HepG2 (cell line): ENCODE measurements at regions not wholly inside any gene's neighbourhood (a gene's known extent, or its start where the extent isn't known, plus 50 kb on each side); places are given as distances from the start of the nearest gene placed in this dataset.
A peak's percentile ranks its signal among the peaks of the same experiment; 100 is the strongest.

ENCODE experiments used
- AGO2 ChIP-seq: fragments of 200-400 bp; formaldehyde crosslinking; optimal IDR thresholded peaks from 2 replicates; pipeline ENCODE3; 2017; ENCODE audit warnings: mild to moderate bottlenecking, low read depth, low read length, moderate library complexity
- CEBPG ChIP-seq: IDR thresholded peaks from 2 replicates; pipeline ENCODE4 v1.6.1; 2016
- GLI4 ChIP-seq: sonication (generic); formaldehyde crosslinking; IDR thresholded peaks from 2 replicates; pipeline ENCODE4 v1.5.1; 2020; ENCODE audit warnings: missing genetic modification reagents, mild to moderate bottlenecking, moderate library complexity, borderline replicate concordance
- HOXA7 ChIP-seq: sonication (generic); formaldehyde crosslinking; IDR thresholded peaks from 2 replicates; pipeline ENCODE4 v1.8.1; 2022; ENCODE audit warnings: mild to moderate bottlenecking, missing genetic modification reagents, moderate library complexity
- IRX3 ChIP-seq: sonication (generic); formaldehyde crosslinking; IDR thresholded peaks from 2 replicates; pipeline ENCODE4 v1.8.1; 2023; ENCODE audit warnings: mild to moderate bottlenecking, low read depth, missing genetic modification reagents, borderline replicate concordance
- JDP2 ChIP-seq: sonication (generic); formaldehyde crosslinking; IDR thresholded peaks from 2 replicates; pipeline ENCODE4 v1.8.1; 2022; ENCODE audit warnings: missing genetic modification reagents, borderline replicate concordance
- NR2F2 ChIP-seq: IDR thresholded peaks from 2 replicates; pipeline ENCODE4 v1.6.1; 2012; ENCODE audit warnings: low read depth, inconsistent platforms, borderline replicate concordance
- NR3C1 ChIP-seq: sonication (generic); formaldehyde crosslinking; IDR thresholded peaks from 2 replicates; pipeline ENCODE4 v1.4.0; 2020; ENCODE audit warnings: missing genetic modification reagents
- SIN3A ChIP-seq: IDR thresholded peaks from 2 replicates; pipeline ENCODE4 v1.6.1; 2011; ENCODE audit warnings: low read depth, mild to moderate bottlenecking, control low read depth, low read length, borderline replicate concordance
- TAF15 ChIP-seq: fragments of 200-400 bp; formaldehyde crosslinking; IDR thresholded peaks from one replicate; pipeline ENCODE4 v1.6.1; 2018; ENCODE audit warnings: mild to moderate bottlenecking, low read depth, low read length; ENCODE audit not compliant: poor library complexity, severe bottlenecking
- THYN1 ChIP-seq: sonication (generic); formaldehyde crosslinking; IDR thresholded peaks from 2 replicates; pipeline ENCODE4 v1.8.1; 2023; ENCODE audit warnings: low read depth, mild to moderate bottlenecking, moderate library complexity, missing genetic modification reagents, borderline replicate concordance
- ZFP36L2 ChIP-seq: sonication (generic); formaldehyde crosslinking; IDR thresholded peaks from 2 replicates; pipeline ENCODE4 v1.4.0; 2020; ENCODE audit warnings: missing genetic modification reagents
- ZNF546 ChIP-seq: sonication (generic); formaldehyde crosslinking; conservative IDR thresholded peaks from 2 replicates; pipeline ENCODE4 v1.8.1; 2023; ENCODE audit warnings: mild to moderate bottlenecking, missing genetic modification reagents
- ZNF773 ChIP-seq: sonication (generic); formaldehyde crosslinking; IDR thresholded peaks from 2 replicates; pipeline ENCODE4 v1.4.0; 2020; ENCODE audit warnings: missing genetic modification reagents, borderline replicate concordance
- ZSCAN22 ChIP-seq: sonication (generic); formaldehyde crosslinking; IDR thresholded peaks from 2 replicates; pipeline ENCODE4 v1.4.0; 2020; ENCODE audit warnings: mild to moderate bottlenecking, missing genetic modification reagents
- TF ChIP-seq, protein P1 (sequence below): IDR thresholded peaks from 2 replicates; pipeline ENCODE4 v1.6.1; 2016; ENCODE audit warnings: missing biosample characterization, missing genetic modification reagents, low read depth
- TF ChIP-seq, protein P2 (sequence below): IDR thresholded peaks from 2 replicates; pipeline ENCODE4 v1.6.1; 2018; ENCODE audit warnings: missing genetic modification reagents
- TF ChIP-seq, protein P3 (sequence below): sonication (generic); formaldehyde crosslinking; IDR thresholded peaks from 2 replicates; pipeline ENCODE4 v1.5.1; 2020; ENCODE audit warnings: missing genetic modification reagents, mild to moderate bottlenecking, borderline replicate concordance
- TF ChIP-seq, protein P4 (sequence below), 2 experiments: fragments of 450-650 bp in 1 of 2; sonication (generic) in 1 of 2; formaldehyde crosslinking; IDR thresholded peaks; 2 replicates each; pipeline versions ENCODE4 v1.5.0 to v1.8.0; 2020 to 2022; ENCODE audit warnings: mild to moderate bottlenecking in 1 of 2, missing genetic modification reagents in 1 of 2
- TF ChIP-seq, protein P5 (sequence below): sonication (generic); formaldehyde crosslinking; IDR thresholded peaks from 2 replicates; pipeline ENCODE4 v1.4.0; 2020; ENCODE audit warnings: mild to moderate bottlenecking, low read depth, missing genetic modification reagents
- TF ChIP-seq, protein P6 (sequence below): sonication (generic); formaldehyde crosslinking; IDR thresholded peaks from 2 replicates; pipeline ENCODE4 v1.8.1; 2023; ENCODE audit warnings: mild to moderate bottlenecking, missing genetic modification reagents, borderline replicate concordance

DNA sequence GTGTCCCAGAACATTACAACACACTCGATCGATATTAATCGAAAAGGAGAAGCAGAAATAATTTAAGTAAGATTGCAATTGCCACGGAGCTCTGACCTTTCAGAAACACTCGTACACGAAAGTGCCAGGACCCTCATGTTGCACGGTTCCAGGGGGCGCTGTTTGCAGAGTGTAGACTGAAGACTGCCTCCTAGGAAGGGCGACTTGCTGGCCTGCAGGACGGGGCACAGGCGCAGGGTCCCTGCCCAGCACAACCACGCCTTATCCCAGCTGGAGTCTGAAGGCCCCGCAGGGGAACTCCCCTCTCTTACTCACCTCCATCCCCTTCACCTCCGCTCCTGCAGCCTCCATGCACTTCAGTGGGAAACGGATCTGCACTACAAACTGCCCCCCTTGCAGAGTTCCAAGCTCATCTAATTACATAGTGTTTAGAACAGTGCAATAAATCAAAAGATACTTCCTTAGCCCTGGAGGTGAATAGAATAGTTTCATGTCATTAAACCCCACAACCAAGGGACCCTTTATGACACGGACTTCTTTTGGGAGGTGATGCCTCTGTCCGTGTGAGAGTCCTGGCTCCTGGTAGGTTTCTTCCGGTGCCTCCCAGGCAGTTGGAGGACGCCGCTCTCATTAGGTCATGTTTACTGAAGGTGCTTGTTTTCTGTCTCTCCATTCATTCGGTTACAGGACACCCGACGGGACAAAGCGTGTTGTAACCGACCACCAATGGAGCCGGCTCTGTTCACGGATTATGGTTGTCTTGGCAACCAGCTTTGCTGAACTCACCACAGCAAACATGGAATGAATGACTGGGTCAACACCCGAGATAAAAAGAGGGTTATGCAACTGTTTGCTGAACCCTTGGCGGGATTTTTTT is 262.2 kb downstream of the BAMBI start (continued):
- TF ChIP-seq JDP2 (CRISPR knock-in tag) (no peak), SIN3A (peak; percentile 56; the same call in 1 of the 2 replicates), ZSCAN22 (CRISPR knock-in tag) (no peak), TAF15 (no peak), ZNF773 (CRISPR knock-in tag) (0 out of 2 replicates have a peak, but pooled peaks have one; percentile 57), NR2F2 (peak; percentile 84), HOXA7 (no peak), IRX3 (0 out of 2 replicates have a peak, but pooled peaks have one; percentile 55), CEBPG (peak; percentile 94), THYN1 (no peak), ZFP36L2 (CRISPR knock-in tag) (0 out of 2 replicates have a peak, but pooled peaks have one; percentile 70), ZNF546 (no peak), NR3C1 (CRISPR knock-in tag) (no peak), AGO2 (no peak), GLI4 (CRISPR knock-in tag) (peak; percentile 77; the same call in 1 of the 2 replicates)
- TF ChIP-seq, protein P1, sequence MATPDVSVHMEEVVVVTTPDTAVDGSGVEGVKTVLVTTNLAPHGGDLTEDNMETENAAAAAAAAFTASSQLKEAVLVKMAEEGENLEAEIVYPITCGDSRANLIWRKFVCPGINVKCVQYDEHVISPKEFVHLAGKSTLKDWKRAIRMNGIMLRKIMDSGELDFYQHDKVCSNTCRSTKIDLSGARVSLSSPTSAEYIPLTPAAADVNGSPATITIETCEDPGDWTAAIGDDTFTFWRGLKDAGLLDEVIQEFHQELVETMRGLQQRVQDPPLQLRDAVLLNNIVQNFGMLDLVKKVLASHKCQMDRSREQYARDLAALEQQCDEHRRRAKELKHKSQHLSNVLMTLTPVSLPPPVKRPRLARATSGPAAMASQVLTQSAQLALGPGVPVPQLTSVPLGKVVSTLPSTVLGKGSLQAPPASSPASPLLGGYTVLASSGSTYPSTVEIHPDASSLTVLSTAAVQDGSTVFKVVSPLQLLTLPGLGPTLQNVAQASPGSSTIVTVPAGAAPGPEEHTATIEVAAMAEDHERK: no peak
- TF ChIP-seq, protein P2, sequence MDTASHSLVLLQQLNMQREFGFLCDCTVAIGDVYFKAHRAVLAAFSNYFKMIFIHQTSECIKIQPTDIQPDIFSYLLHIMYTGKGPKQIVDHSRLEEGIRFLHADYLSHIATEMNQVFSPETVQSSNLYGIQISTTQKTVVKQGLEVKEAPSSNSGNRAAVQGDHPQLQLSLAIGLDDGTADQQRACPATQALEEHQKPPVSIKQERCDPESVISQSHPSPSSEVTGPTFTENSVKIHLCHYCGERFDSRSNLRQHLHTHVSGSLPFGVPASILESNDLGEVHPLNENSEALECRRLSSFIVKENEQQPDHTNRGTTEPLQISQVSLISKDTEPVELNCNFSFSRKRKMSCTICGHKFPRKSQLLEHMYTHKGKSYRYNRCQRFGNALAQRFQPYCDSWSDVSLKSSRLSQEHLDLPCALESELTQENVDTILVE (CRISPR knock-in tag): 0 out of 2 replicates have a peak, but pooled peaks have one; percentile 27
- TF ChIP-seq, protein P3, sequence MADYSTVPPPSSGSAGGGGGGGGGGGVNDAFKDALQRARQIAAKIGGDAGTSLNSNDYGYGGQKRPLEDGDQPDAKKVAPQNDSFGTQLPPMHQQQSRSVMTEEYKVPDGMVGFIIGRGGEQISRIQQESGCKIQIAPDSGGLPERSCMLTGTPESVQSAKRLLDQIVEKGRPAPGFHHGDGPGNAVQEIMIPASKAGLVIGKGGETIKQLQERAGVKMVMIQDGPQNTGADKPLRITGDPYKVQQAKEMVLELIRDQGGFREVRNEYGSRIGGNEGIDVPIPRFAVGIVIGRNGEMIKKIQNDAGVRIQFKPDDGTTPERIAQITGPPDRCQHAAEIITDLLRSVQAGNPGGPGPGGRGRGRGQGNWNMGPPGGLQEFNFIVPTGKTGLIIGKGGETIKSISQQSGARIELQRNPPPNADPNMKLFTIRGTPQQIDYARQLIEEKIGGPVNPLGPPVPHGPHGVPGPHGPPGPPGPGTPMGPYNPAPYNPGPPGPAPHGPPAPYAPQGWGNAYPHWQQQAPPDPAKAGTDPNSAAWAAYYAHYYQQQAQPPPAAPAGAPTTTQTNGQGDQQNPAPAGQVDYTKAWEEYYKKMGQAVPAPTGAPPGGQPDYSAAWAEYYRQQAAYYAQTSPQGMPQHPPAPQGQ: 0 out of 2 replicates have a peak, but pooled peaks have one; percentile 14
- TF ChIP-seq, protein P4, sequence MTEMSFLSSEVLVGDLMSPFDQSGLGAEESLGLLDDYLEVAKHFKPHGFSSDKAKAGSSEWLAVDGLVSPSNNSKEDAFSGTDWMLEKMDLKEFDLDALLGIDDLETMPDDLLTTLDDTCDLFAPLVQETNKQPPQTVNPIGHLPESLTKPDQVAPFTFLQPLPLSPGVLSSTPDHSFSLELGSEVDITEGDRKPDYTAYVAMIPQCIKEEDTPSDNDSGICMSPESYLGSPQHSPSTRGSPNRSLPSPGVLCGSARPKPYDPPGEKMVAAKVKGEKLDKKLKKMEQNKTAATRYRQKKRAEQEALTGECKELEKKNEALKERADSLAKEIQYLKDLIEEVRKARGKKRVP (CRISPR knock-in tag; IDR thresholded peaks at IDR 0.05): peak in 1 of 2 experiments; percentile 88; a peak in 2 of 4 replicates
- TF ChIP-seq, protein P5, sequence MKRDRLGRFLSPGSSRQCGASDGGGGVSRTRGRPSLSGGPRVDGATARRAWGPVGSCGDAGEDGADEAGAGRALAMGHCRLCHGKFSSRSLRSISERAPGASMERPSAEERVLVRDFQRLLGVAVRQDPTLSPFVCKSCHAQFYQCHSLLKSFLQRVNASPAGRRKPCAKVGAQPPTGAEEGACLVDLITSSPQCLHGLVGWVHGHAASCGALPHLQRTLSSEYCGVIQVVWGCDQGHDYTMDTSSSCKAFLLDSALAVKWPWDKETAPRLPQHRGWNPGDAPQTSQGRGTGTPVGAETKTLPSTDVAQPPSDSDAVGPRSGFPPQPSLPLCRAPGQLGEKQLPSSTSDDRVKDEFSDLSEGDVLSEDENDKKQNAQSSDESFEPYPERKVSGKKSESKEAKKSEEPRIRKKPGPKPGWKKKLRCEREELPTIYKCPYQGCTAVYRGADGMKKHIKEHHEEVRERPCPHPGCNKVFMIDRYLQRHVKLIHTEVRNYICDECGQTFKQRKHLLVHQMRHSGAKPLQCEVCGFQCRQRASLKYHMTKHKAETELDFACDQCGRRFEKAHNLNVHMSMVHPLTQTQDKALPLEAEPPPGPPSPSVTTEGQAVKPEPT (CRISPR knock-in tag): no peak
- TF ChIP-seq, protein P6, sequence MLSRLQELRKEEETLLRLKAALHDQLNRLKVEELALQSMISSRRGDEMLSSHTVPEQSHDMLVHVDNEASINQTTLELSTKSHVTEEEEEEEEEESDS (CRISPR knock-in tag): no peak
